GM19239 (cell line): ENCODE measurements at regions not wholly inside any gene's neighbourhood (a gene's known extent, or its start where the extent isn't known, plus 50 kb on each side); places are given as distances from the start of the nearest gene placed in this dataset.
"Not testable (repeated sequence)": the region's sequence is repeated elsewhere in the genome, so short reads cannot be mapped to it uniquely, and the experiment has no call there.

Experiments used
- DNase-seq: peaks from one replicate; pipeline ENCODE4 v3.0.0; 2011; ENCODE audit warnings: low spot score; ENCODE audit not compliant: insufficient read length
- FAIRE-seq: peaks from 2 replicates; lab custom pipeline; 2011; peaks lifted over from hg19 to GRCh38; lab: Jason Lieb, UNC

GRCh38 chr3:39558775-39559306, 91.4 kb downstream of the MOBP start:
- FAIRE-seq: no peak
- no peak for DNase-seq

- FAIRE-seq (no peak), DNase-seq (no peak)
Measured at GRCh38 chr3:39559543-39559942, 92.1 kb downstream of the MOBP start.

GRCh38 chr3:39568508-39568907, 101.0 kb downstream of the MOBP start:
- FAIRE-seq (no peak), DNase-seq (no peak)

- FAIRE-seq: no peak
- no peak for DNase-seq
Measured at GRCh38 chr3:39569095-39569494, 101.6 kb downstream of the MOBP start.

- FAIRE-seq: no peak
Measured at GRCh38 chr3:39573392-39573791, 105.9 kb downstream of the MOBP start.

GRCh38 chr3:39577541-39577940, 110.1 kb downstream of the MOBP start:
- DNase-seq (no peak), FAIRE-seq (no peak)

More at GRCh38 chr3:39573392-39573791, 105.9 kb downstream of the MOBP start:
- no peak for DNase-seq

GRCh38 chr3:39586215-39586614, 118.7 kb downstream of the MOBP start:
- DNase-seq, FAIRE-seq: not testable (repeated sequence)

GRCh38 chr3:39587113-39587512, 119.6 kb downstream of the MOBP start:
- DNase-seq: no peak
- FAIRE-seq: no peak

GRCh38 chr3:39590806-39591205, 123.3 kb downstream of the MOBP start:
- no peak for DNase-seq
- no peak for FAIRE-seq

GRCh38 chr3:39592311-39593050, 125.0 kb downstream of the MOBP start:
- DNase-seq (no peak), FAIRE-seq (no peak)

GRCh38 chr3:39593341-39593740, 125.9 kb downstream of the MOBP start:
- FAIRE-seq (no peak), DNase-seq (no peak)

GRCh38 chr3:39601241-39601640, 133.8 kb downstream of the MOBP start:
- FAIRE-seq: no peak

GRCh38 chr3:39605837-39606236, 138.4 kb downstream of the MOBP start:
- FAIRE-seq (no peak), DNase-seq (no peak)

More at GRCh38 chr3:39601241-39601640, 133.8 kb downstream of the MOBP start:
- no peak for DNase-seq

- FAIRE-seq: no peak
Measured at GRCh38 chr3:39626198-39626597, 158.7 kb downstream of the MOBP start.

GRCh38 chr3:39631136-39631535, 163.7 kb downstream of the MOBP start:
- FAIRE-seq (no peak), DNase-seq (no peak)

More at GRCh38 chr3:39626198-39626597, 158.7 kb downstream of the MOBP start:
- DNase-seq: no peak

GRCh38 chr3:39637807-39638206, 170.3 kb downstream of the MOBP start:
- DNase-seq: no peak
- no peak for FAIRE-seq

- no peak for DNase-seq
- FAIRE-seq: no peak
Measured at GRCh38 chr3:39638301-39638700, 170.8 kb downstream of the MOBP start.

- DNase-seq: no peak
- no peak for FAIRE-seq
Measured at GRCh38 chr3:39639344-39640236, 169.8 kb upstream of the MYRIP start.

GRCh38 chr3:39641274-39641673, 168.1 kb upstream of the MYRIP start:
- DNase-seq (no peak), FAIRE-seq (no peak)

- FAIRE-seq: no peak
- DNase-seq: no peak
Measured at GRCh38 chr3:39644176-39644575, 165.2 kb upstream of the MYRIP start.

- not testable (repeated sequence) for FAIRE-seq, DNase-seq
Measured at GRCh38 chr3:39651256-39651655, 158.2 kb upstream of the MYRIP start.
